ENCODE measurements at regions not wholly inside any gene's neighbourhood (a gene's known extent, or its start where the extent isn't known, plus 50 kb on each side); places are given as distances from the start of the nearest gene placed in this dataset.

DNA sequence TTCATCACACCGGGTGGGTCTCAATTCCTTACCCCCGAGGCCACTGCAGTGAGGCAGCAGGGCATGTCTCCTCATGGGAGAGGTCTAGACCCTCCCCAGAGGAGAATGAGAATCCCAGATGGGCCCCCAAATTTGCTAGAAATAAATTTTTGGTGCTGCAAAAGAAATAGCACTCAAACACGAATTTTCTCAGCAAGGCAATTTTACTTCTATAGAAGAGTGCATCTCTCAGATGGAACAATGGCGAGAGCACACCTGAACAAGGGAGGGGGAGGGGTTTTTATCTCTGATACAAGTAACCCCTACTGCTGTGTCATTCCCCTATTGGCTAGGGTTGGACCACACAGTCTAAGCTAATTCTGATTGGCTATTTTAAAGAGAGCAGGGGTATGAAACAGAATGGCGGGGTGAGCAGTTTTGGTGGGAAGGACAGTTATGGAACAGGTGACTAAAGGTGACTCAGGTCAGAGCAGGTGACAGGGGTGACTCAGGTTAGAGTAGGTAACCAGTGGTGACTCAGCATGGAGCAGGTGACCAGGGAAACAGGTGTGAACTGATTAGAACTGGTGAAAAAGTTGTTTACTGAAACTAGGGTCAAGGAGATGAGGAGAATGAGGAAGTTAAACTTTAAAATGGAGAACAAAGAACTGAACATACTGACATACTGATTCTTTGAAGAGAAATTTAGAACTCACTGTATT, 93.0 kb upstream of the WNT7A start:
- intact Hi-C loops (cut with DNase I) = no loop called here
- no peak for DNase-seq (ENCODE audit: low spot score)

- intact Hi-C loops (cut with DNase I) = no loop called here
- DNase-seq (ENCODE audit: low spot score) = no peak
These were observed 86.4 kb upstream of the WNT7A start for GRCh38 chr3:13966302-13966701.

GRCh38 chr3:13963137-13963886, 83.4 kb upstream of the WNT7A start:
- intact Hi-C loops (cut with DNase I) = no loop called here
- DNase-seq (ENCODE audit: low spot score) = no peak

GRCh38 chr3:13954741-13955483, 75.0 kb upstream of the WNT7A start:
- intact Hi-C loops (cut with DNase I) = no loop called here
- peak; percentile 63 for DNase-seq (ENCODE audit: low spot score)

GRCh38 chr3:13954266-13954665, 74.4 kb upstream of the WNT7A start:
- intact Hi-C loops (cut with DNase I) = no loop called here
- no peak for DNase-seq (ENCODE audit: low spot score)

GRCh38 chr3:13951184-13951583, 71.3 kb upstream of the WNT7A start:
- DNase-seq (ENCODE audit: low spot score) = no peak
- intact Hi-C loops (cut with DNase I) = no loop called here

DNA sequence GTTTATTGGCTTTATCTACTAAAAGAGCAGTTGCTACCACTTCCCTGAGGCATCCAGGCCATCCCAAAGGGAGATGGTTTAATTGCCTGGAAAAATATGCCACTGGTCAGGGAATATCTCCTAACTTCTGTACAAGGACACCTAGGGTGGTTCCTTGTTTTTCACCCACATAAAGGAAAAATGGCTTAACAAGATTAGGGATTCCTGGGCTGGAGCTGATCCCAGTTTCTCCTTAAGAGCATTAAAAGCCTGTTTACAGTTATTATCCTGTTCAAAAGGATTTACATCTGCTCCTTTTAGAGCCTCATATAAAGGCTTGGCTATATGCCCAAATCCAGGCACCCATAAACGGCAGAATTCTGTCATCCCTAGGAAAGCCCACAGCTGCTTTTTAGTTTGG, 70.2 kb upstream of the WNT7A start:
- DNase-seq (ENCODE audit: low spot score) = no peak
- intact Hi-C loops (cut with DNase I) = no loop called here

DNA sequence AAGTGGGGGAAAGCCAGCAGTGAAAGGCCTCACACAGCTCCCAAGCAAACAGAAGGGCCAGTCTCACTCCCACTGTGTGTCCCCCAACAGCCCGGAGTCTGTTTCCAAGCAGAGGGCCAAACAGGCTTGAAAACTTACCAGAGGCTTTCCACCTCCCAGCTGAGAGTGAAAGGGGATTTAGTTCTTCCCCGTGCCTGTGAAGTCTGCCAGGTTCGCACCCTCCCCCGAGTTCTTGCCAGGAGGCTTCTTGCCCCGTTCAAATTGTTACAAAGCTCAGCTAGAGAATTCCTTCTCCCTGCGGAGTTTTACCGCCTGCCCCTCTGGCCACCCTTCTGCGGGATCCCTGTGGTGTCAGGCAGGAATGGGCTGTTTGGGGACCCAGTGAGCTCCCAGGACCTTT, 68.0 kb upstream of the WNT7A start:
- intact Hi-C loops (cut with DNase I) = no loop called here
- no peak for DNase-seq (ENCODE audit: low spot score)

DNA sequence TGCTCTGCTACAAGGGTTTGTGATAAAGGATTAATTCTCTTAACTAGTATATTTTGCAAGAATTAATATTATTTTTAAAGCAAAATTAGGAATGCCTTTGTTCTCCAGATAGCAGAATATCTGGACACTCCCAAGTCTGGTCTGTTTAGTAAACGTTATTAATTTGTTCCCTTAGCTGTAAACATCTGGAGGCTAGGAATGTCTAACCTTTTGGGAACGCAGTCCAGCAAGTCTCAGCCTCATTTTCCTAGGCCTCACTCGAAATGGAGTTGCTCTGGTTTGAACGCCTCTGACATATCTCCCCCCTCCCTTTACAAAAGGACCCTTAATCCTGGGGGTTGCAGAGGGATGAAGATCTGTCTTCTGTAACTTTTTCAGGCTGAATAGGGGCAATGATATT, 59.3 kb upstream of the WNT7A start:
- intact Hi-C loops (cut with DNase I) = no loop called here

GRCh38 chr3:13937131-13937530, 57.3 kb upstream of the WNT7A start:
- intact Hi-C loops (cut with DNase I) = no loop called here
- no peak for DNase-seq (ENCODE audit: low spot score)

More for the DNA sequence above, 59.3 kb upstream of the WNT7A start:
- DNase-seq (ENCODE audit: low spot score) = no peak

- no peak for DNase-seq (ENCODE audit: low spot score)
- intact Hi-C loops (cut with DNase I) = no loop called here
These were observed 55.7 kb upstream of the WNT7A start for GRCh38 chr3:13935494-13936094.

DNA sequence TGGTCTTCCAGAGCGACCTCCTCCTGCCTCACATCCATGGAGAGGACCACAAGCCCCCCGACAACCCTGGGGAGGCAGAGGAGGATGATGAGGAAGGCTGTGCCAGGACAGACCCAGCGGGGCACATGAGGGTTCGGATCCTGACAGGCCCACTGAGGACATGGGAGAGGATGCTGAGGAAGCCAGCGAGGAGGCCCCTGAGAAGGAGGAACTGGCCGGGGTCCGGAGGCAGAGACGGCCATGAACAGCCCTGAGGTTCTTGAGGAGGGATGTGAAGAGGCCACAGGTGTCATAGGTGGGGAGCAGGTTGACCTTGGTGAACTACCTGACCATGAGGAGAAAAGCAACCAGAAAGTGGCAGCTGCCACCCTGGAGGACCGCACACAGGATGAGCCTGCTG, 54.9 kb upstream of the WNT7A start:
- intact Hi-C loops (cut with DNase I) = no loop called here
- DNase-seq (ENCODE audit: low spot score) = peak; percentile 70

GRCh38 chr3:13934315-13934714, 54.4 kb upstream of the WNT7A start:
- intact Hi-C loops (cut with DNase I) = no loop called here
- no peak for DNase-seq (ENCODE audit: low spot score)

DNA sequence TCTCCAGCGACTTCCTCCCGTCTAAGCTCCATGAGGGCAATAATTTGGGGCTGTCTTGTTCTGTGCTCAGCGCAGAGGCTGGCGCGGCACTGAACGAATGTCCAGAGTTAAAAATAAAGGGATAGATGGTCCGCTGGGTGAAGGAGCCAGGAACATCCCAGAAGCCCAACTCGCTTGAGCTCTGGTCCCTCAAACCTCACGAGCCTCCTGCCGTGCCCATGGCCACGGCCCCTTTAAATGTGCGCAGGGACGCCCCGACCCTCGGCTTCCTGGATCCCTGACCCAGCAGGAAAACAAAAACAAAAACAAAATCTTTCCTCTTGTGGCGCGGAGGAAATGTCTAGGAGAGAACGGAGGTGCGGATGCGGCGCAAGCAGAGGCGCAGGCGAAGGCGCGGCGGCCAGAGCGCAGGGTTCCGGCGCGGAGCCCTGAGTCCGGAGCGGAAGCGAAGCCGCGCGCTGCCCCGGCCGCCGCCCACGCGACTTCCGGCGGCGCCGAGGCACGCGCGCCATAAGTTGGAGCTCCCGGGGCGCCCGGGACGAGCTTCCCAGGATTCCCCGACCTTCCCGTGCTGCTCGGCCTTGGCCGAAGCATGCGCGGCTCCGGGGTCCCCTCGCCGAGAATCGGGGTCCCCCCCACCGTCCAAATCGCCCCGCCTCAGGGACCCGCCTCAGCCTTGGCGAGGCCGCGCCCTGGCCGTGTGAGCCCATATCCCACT, 52.9 kb upstream of the WNT7A start:
- intact Hi-C loops (cut with DNase I) = no loop called here

GRCh38 chr3:13931172-13931571, 51.3 kb upstream of the WNT7A start:
- intact Hi-C loops (cut with DNase I) = no loop called here

More for the DNA sequence above, 52.9 kb upstream of the WNT7A start:
- peak; percentile 74 for DNase-seq (ENCODE audit: low spot score)

More at GRCh38 chr3:13931172-13931571, 51.3 kb upstream of the WNT7A start:
- no peak for DNase-seq (ENCODE audit: low spot score)
